Natural killer cell treated with Interleukin-12 subunit alpha and Interleukin-12 subunit beta and Interleukin-15 and Interleukin-18, amount 100 ng/mL, for 72 hours (primary cell): ENCODE measurements at regions not wholly inside any gene's neighbourhood (a gene's known extent, or its start where the extent isn't known, plus 50 kb on each side); places are given as distances from the start of the nearest gene placed in this dataset.

ENCODE experiments used
- ATAC-seq, 2 donors: fragments of 150-1000 bp; cut with Tn5 transposase in 1 of 2; sonication (Bioruptor Pico), chemical (Tn5 transposase) in 1 of 2; 2 replicates each; pipeline ENCODE4 v1.10.0; 2021
- DNase-seq: peaks from one replicate; pipeline ENCODE4 v3.0.0; 2022; ENCODE audit warnings: low spot score
- H3K27ac Mint-ChIP-seq, 2 donors: 1 replicate in 1 of 2; 2 replicates in 1 of 2; pipeline ENCODE4 v1.8.0; 2022; ENCODE audit warnings: mixed read lengths in 2 of 2, mild to moderate bottlenecking in 1 of 2, moderate library complexity in 1 of 2
- H3K27me3 Mint-ChIP-seq, 2 donors: 1 replicate in 1 of 2; 2 replicates in 1 of 2; pipeline ENCODE4 v1.8.0; 2022; ENCODE audit warnings: mixed read lengths in 2 of 2
- H3K36me3 Mint-ChIP-seq: one replicate; pipeline ENCODE4 v1.8.0; 2022; ENCODE audit warnings: mixed read lengths
- H3K4me1 Mint-ChIP-seq, 2 donors: 1 replicate in 1 of 2; 2 replicates in 1 of 2; pipeline ENCODE4 v1.8.0; 2022; ENCODE audit warnings: low read depth in 2 of 2, mixed read lengths in 2 of 2, mild to moderate bottlenecking in 1 of 2
- H3K4me3 Mint-ChIP-seq: one replicate; pipeline ENCODE4 v1.8.0; 2022; ENCODE audit warnings: mixed read lengths
- H3K9me3 Mint-ChIP-seq: 2 replicates; pipeline ENCODE4 v1.8.0; 2022; ENCODE audit warnings: mixed read lengths

- Mint-ChIP-seq H3K27me3 (no peaks in the 10 kb centered on the region), H3K4me1 (no peaks in the 10 kb centered on the region), H3K9me3 (peaks cover 11% of the 10 kb centered on the region), H3K36me3 (no peaks in the 10 kb centered on the region), H3K4me3 (no peak overlapping the region), H3K27ac (no peak overlapping the region)
- ATAC-seq = no peak
- DNase-seq = no peak
Measured at GRCh38 chr14:39946807-39947206, 514.6 kb upstream of the FBXO33 start.

DNA sequence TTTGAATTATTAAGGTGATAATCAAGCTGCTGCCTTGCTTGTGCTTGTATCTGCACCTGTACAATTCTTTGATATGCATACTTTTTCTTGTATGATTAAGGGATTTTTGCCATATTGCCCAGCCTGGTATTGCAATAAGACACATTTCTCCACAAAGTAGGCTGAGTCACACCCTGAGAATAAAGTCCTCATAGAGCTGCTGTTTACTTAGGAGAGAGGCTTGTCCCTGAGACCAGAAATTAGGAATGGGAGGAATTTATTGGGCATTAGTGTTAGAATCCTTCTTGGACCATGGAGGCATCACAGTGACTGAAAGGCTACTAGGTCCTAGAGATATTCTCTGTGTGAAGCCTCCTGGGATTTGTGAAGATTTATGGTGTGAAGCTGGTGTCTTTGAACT, 506.8 kb upstream of the FBXO33 start:
- no peak overlapping the region for H3K4me3 Mint-ChIP-seq
- DNase-seq (no peak), ATAC-seq (no peak)
- no peaks in the 10 kb centered on the region for H3K27me3 Mint-ChIP-seq
- no peaks in the 10 kb centered on the region for H3K36me3 Mint-ChIP-seq
- peaks cover 11% of the 10 kb centered on the region for H3K9me3 Mint-ChIP-seq
- H3K27ac Mint-ChIP-seq = no peak overlapping the region
- H3K4me1 Mint-ChIP-seq = no peaks in the 10 kb centered on the region

GRCh38 chr14:39912192-39913100, 480.2 kb upstream of the FBXO33 start:
- peaks cover 10% of the 10 kb centered on the region for H3K9me3 Mint-ChIP-seq
- H3K4me3 Mint-ChIP-seq = no peak overlapping the region
- no peaks in the 10 kb centered on the region for H3K27me3 Mint-ChIP-seq
- H3K4me1 Mint-ChIP-seq = no peaks in the 10 kb centered on the region
- no peak for ATAC-seq
- H3K27ac Mint-ChIP-seq = no peak overlapping the region
- DNase-seq = no peak
- H3K36me3 Mint-ChIP-seq = no peaks in the 10 kb centered on the region

- Mint-ChIP-seq H3K27me3 (no peaks in the 10 kb centered on the region), H3K4me1 (no peaks in the 10 kb centered on the region), H3K4me3 (no peak overlapping the region), H3K27ac (no peak overlapping the region), H3K9me3 (peaks cover 9% of the 10 kb centered on the region), H3K36me3 (no peaks in the 10 kb centered on the region)
- DNase-seq (no peak), ATAC-seq (no peak)
Measured at GRCh38 chr14:39897657-39898056, 465.4 kb upstream of the FBXO33 start.

GRCh38 chr14:39890026-39890425, 457.8 kb upstream of the FBXO33 start:
- Mint-ChIP-seq H3K9me3 (peaks cover 22% of the 10 kb centered on the region), H3K27ac (no peak overlapping the region), H3K4me3 (no peak overlapping the region), H3K36me3 (no peaks in the 10 kb centered on the region), H3K4me1 (no peaks in the 10 kb centered on the region), H3K27me3 (no peaks in the 10 kb centered on the region)
- DNase-seq (no peak), ATAC-seq (no peak)

DNA sequence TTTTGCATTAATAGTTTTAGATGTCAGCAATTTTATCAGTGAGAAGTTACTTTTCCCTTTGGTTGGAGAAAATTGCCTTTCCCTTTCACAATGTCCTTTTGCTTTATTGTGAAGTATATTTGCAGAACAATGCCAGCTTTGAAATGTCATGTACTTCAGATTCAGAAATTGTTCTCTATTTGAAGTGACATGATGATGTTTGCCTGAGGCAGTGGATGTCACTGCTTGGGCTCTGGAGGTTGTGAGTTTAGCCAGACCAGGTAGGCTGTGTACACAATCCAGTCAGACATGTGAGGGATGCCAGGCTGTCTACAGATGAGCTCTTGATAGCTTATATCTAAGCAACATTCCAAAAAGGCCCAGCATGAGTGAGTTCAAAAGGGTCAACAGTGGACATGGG, 451.9 kb upstream of the FBXO33 start:
- no peak for ATAC-seq
- H3K36me3 Mint-ChIP-seq = no peaks in the 10 kb centered on the region
- peaks cover 14% of the 10 kb centered on the region for H3K9me3 Mint-ChIP-seq
- no peaks in the 10 kb centered on the region for H3K27me3 Mint-ChIP-seq
- no peaks in the 10 kb centered on the region for H3K4me1 Mint-ChIP-seq
- H3K27ac Mint-ChIP-seq = no peak overlapping the region
- no peak for DNase-seq
- no peak overlapping the region for H3K4me3 Mint-ChIP-seq

- no peak for ATAC-seq
- no peak overlapping the region for H3K4me3 Mint-ChIP-seq
- H3K9me3 Mint-ChIP-seq = peaks cover 10% of the 10 kb centered on the region
Measured at GRCh38 chr14:39880965-39881364, 448.7 kb upstream of the FBXO33 start.

GRCh38 chr14:39880106-39880695, 448.0 kb upstream of the FBXO33 start:
- H3K27me3 Mint-ChIP-seq = no peaks in the 10 kb centered on the region
- no peaks in the 10 kb centered on the region for H3K36me3 Mint-ChIP-seq
- no peak overlapping the region for H3K4me3 Mint-ChIP-seq
- DNase-seq (no peak), ATAC-seq (no peak)
- no peak overlapping the region for H3K27ac Mint-ChIP-seq
- no peaks in the 10 kb centered on the region for H3K4me1 Mint-ChIP-seq
- peaks cover 18% of the 10 kb centered on the region for H3K9me3 Mint-ChIP-seq

More at GRCh38 chr14:39880965-39881364, 448.7 kb upstream of the FBXO33 start:
- no peak for DNase-seq
- H3K36me3 Mint-ChIP-seq = no peaks in the 10 kb centered on the region
- no peaks in the 10 kb centered on the region for H3K27me3 Mint-ChIP-seq
- no peak overlapping the region for H3K27ac Mint-ChIP-seq
- no peaks in the 10 kb centered on the region for H3K4me1 Mint-ChIP-seq

- H3K36me3 Mint-ChIP-seq = no peaks in the 10 kb centered on the region
- DNase-seq (no peak), ATAC-seq (no peak)
- H3K9me3 Mint-ChIP-seq = peaks cover 12% of the 10 kb centered on the region
- H3K27me3 Mint-ChIP-seq = no peaks in the 10 kb centered on the region
- no peak overlapping the region for H3K27ac Mint-ChIP-seq
- H3K4me3 Mint-ChIP-seq = no peak overlapping the region
- no peaks in the 10 kb centered on the region for H3K4me1 Mint-ChIP-seq
Measured at GRCh38 chr14:39877577-39878190, 445.5 kb upstream of the FBXO33 start.

DNA sequence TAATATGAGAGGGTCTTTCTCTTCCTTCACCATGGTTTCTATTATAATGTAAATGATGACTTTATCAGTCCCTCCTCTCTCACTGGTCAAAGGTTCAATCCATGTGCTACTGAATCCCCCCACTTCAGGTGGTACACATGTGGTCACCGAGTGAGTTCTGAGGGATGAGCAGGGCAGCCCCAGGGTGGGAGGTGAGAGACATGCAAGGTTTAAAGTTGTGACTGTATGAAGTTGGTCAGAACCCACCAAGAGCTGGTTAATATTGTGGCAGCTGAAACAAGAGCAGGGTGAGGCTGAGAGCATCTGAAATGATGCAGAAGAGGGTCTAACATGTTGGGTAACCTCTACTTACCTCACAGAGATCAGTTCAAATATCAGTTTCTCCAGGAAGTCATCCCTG, 444.7 kb upstream of the FBXO33 start:
- Mint-ChIP-seq H3K9me3 (peaks cover 12% of the 10 kb centered on the region), H3K4me1 (no peaks in the 10 kb centered on the region), H3K4me3 (no peak overlapping the region), H3K27ac (no peak overlapping the region), H3K36me3 (no peaks in the 10 kb centered on the region), H3K27me3 (no peaks in the 10 kb centered on the region)
- ATAC-seq = no peak
- DNase-seq = no peak

DNA sequence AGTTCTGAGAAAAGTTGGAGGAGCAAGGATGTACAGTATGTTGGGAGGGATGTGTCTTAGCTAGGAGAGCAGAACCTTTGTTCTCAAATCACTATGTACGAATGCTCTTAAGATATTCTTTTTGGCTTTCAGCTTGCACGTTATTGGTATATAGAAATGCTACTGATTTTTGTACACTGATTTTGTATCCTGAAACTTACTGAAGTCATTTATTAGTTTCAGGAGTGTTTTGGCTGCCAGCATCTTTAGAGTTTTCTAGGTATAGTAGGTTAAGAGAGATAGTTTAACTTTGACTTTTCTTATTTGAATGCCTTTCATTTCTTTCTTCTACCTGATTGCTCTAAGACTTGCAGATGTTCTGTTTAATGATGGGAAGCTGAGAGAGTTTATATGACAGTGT, 442.8 kb upstream of the FBXO33 start:
- Mint-ChIP-seq H3K9me3 (peaks cover 17% of the 10 kb centered on the region), H3K27me3 (no peaks in the 10 kb centered on the region), H3K36me3 (no peaks in the 10 kb centered on the region), H3K4me3 (no peak overlapping the region), H3K4me1 (no peaks in the 10 kb centered on the region), H3K27ac (no peak overlapping the region)
- DNase-seq (no peak), ATAC-seq (no peak)

DNA sequence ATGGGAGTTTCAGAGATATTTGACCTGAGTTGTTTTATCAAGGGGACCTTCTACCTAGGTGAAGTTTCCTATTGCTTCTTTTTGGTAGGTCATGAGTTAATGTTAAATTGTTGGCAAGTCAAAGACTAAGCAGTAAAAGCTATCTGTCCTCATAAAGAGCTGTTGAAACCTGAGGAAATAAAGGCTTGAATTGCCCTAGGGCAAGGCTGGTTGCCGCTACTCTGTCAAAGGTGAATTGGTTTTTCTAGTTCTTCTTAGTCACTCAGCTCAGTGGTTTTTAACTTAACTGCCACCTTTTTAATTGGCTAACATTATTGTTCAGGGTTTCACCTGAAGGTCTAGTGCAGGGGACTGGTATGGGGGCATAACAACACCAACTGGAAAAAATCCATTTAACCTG, 441.6 kb upstream of the FBXO33 start:
- H3K27ac Mint-ChIP-seq = no peak overlapping the region
- ATAC-seq = no peak
- DNase-seq = no peak
- H3K4me1 Mint-ChIP-seq = no peaks in the 10 kb centered on the region
- no peak overlapping the region for H3K4me3 Mint-ChIP-seq
- H3K27me3 Mint-ChIP-seq = no peaks in the 10 kb centered on the region
- H3K9me3 Mint-ChIP-seq = peaks cover 17% of the 10 kb centered on the region
- H3K36me3 Mint-ChIP-seq = no peaks in the 10 kb centered on the region

DNA sequence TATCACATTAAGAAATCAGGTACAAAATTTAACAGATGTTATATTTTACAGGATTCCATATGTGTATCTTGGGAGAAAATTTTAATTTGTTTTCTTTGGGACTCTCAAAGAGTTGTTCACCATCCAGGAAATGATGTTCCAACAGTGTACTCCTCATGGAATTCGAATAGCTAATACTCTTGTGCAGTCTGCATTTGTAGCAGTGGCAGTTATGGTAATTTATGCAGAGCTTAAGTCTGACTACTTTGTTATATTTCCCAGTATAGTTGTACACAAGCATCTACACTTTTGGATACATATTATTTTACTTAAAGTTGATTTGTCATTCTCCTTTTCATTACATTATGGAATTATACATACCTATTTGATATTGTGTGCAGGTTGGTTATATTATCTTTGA, 436.7 kb upstream of the FBXO33 start:
- no peak for DNase-seq
- Mint-ChIP-seq H3K9me3 (peaks cover 7% of the 10 kb centered on the region), H3K4me3 (no peak overlapping the region), H3K27ac (no peak overlapping the region), H3K27me3 (no peaks in the 10 kb centered on the region), H3K36me3 (no peaks in the 10 kb centered on the region), H3K4me1 (no peaks in the 10 kb centered on the region)
- ATAC-seq = no peak

- Mint-ChIP-seq H3K4me3 (no peak overlapping the region), H3K4me1 (no peaks in the 10 kb centered on the region), H3K36me3 (no peaks in the 10 kb centered on the region), H3K27ac (no peak overlapping the region), H3K9me3 (peaks cover 7% of the 10 kb centered on the region), H3K27me3 (no peaks in the 10 kb centered on the region)
- no peak for ATAC-seq
- no peak for DNase-seq
Measured at GRCh38 chr14:39868251-39868650, 436.0 kb upstream of the FBXO33 start.
